WTC11 (cell line): ENCODE measurements at regions not wholly inside any gene's neighbourhood (a gene's known extent, or its start where the extent isn't known, plus 50 kb on each side); places are given as distances from the start of the nearest gene placed in this dataset.

Experiments
- ATAC-seq: fragments of 200-7000 bp; cut with Tn5 transposase; 2 replicates; pipeline ENCODE4 v1.10.0; 2021; ENCODE audit warnings: mild to moderate bottlenecking, moderate library complexity
- CTCF ChIA-PET: fragments of 300-600 bp; sonication (Branson Sonifier 250); formaldehyde crosslinking; loops from one replicate; lab custom pipeline; 2021; ENCODE audit warnings: antibody characterized with exemption; lab: Charles Lee
- POLR2A ChIA-PET: fragments of 350-600 bp; sonication (Branson Sonifier 250); formaldehyde crosslinking; loops from one replicate; lab custom pipeline; 2021; ENCODE audit warnings: antibody characterized with exemption; lab: Charles Lee
- DNase-seq: peaks from one replicate; pipeline ENCODE4 v3.0.0; 2021; ENCODE audit warnings: low spot score
- H3K27ac Mint-ChIP-seq: 2 replicates; pipeline ENCODE4 v1.8.0; 2021; ENCODE audit warnings: mixed read lengths
- H3K27me3 Mint-ChIP-seq: 2 replicates; pipeline ENCODE4 v1.8.0; 2021; ENCODE audit warnings: low read depth, mild to moderate bottlenecking, moderate library complexity, mixed read lengths
- H3K36me3 Mint-ChIP-seq: 2 replicates; pipeline ENCODE4 v1.8.0; 2021; ENCODE audit warnings: mixed read lengths
- H3K4me1 Mint-ChIP-seq: 2 replicates; pipeline ENCODE4 v1.8.0; 2022; ENCODE audit warnings: mixed read lengths
- H3K4me3 Mint-ChIP-seq: 2 replicates; pipeline ENCODE4 v1.8.0; 2021; ENCODE audit warnings: mild to moderate bottlenecking, moderate library complexity, mixed read lengths
- H3K9me3 Mint-ChIP-seq: 2 replicates; pipeline ENCODE4 v1.8.0; 2021; ENCODE audit warnings: mixed read lengths
- AR ChIP-seq: fragments of 250-450 bp; sonication (Bioruptor Pico); IDR thresholded peaks from 2 replicates; pipeline ENCODE4 v1.9.0; 2021; ENCODE audit warnings: mild to moderate bottlenecking
- ATF1 ChIP-seq: sonication (generic); formaldehyde crosslinking; IDR thresholded peaks from 2 replicates; pipeline ENCODE4 v1.8.1; 2023; ENCODE audit warnings: mild to moderate bottlenecking, moderate library complexity, missing genetic modification reagents
- ATF2 ChIP-seq: sonication (generic); formaldehyde crosslinking; IDR thresholded peaks from 2 replicates; pipeline ENCODE4 v1.8.1; 2022; ENCODE audit warnings: low read depth, missing genetic modification reagents, borderline replicate concordance
- CREM ChIP-seq: sonication (generic); formaldehyde crosslinking; IDR thresholded peaks from 2 replicates; pipeline ENCODE4 v1.8.1; 2022; ENCODE audit warnings: mild to moderate bottlenecking, missing genetic modification reagents, moderate library complexity
- ELF4 ChIP-seq: sonication (generic); formaldehyde crosslinking; IDR thresholded peaks from 2 replicates; pipeline ENCODE4 v1.8.1; 2022; ENCODE audit warnings: low read depth, mild to moderate bottlenecking, moderate library complexity, missing genetic modification reagents
- EMX1 ChIP-seq: fragments of 250-450 bp; sonication (Bioruptor Pico); IDR thresholded peaks from 2 replicates; pipeline ENCODE4 v1.8.0; 2021; ENCODE audit warnings: mild to moderate bottlenecking
- ERG ChIP-seq: fragments of 250-450 bp; sonication (Bioruptor Pico); IDR thresholded peaks from 2 replicates; pipeline ENCODE4 v1.8.0; 2021; ENCODE audit warnings: mild to moderate bottlenecking
- HMGA2 ChIP-seq: fragments of 250-450 bp; sonication (Bioruptor Pico); IDR thresholded peaks from 2 replicates; pipeline ENCODE4 v1.4.0; 2021; ENCODE audit warnings: mild to moderate bottlenecking, moderate library complexity
- JUN ChIP-seq: sonication (generic); formaldehyde crosslinking; IDR thresholded peaks from 2 replicates; pipeline ENCODE4 v1.8.0; 2023; ENCODE audit warnings: mild to moderate bottlenecking, missing genetic modification reagents
- KAT7 ChIP-seq: sonication (generic); formaldehyde crosslinking; IDR thresholded peaks from 2 replicates; pipeline ENCODE4 v1.8.1; 2023; ENCODE audit warnings: missing genetic modification reagents, mild to moderate bottlenecking, borderline replicate concordance
- NFATC4 ChIP-seq: fragments of 250-450 bp; sonication (Bioruptor Pico); IDR thresholded peaks from 2 replicates; pipeline ENCODE4 v1.9.0; 2021; ENCODE audit warnings: mild to moderate bottlenecking
- NFE2L1 ChIP-seq: sonication (generic); formaldehyde crosslinking; IDR thresholded peaks from 2 replicates; pipeline ENCODE4 v1.8.1; 2023; ENCODE audit warnings: missing genetic modification reagents
- NR1H2 ChIP-seq: sonication (generic); formaldehyde crosslinking; IDR thresholded peaks from 2 replicates; pipeline ENCODE4 v1.9.0; 2021; ENCODE audit warnings: mild to moderate bottlenecking, moderate library complexity, missing genetic modification reagents
- TEAD1 ChIP-seq: sonication (generic); formaldehyde crosslinking; IDR thresholded peaks from 2 replicates; pipeline ENCODE4 v1.8.0; 2022; ENCODE audit warnings: mild to moderate bottlenecking, missing genetic modification reagents
- TEAD4 ChIP-seq: sonication (generic); formaldehyde crosslinking; IDR thresholded peaks from 2 replicates; pipeline ENCODE4 v1.8.0; 2022; ENCODE audit warnings: mild to moderate bottlenecking, missing genetic modification reagents
- ZNF263 ChIP-seq: sonication (generic); formaldehyde crosslinking; IDR thresholded peaks from 2 replicates; pipeline ENCODE4 v1.8.1; 2022; ENCODE audit warnings: low read depth, mild to moderate bottlenecking, moderate library complexity, missing genetic modification reagents
- ZNF317 ChIP-seq: sonication (generic); formaldehyde crosslinking; IDR thresholded peaks from 2 replicates; pipeline ENCODE4 v1.8.1; 2023; ENCODE audit warnings: low read depth, mild to moderate bottlenecking, moderate library complexity, missing genetic modification reagents, borderline replicate concordance
- ZNF416 ChIP-seq: fragments of 250-450 bp; sonication (Bioruptor Pico); IDR thresholded peaks from 2 replicates; pipeline ENCODE4 v1.9.0; 2021; ENCODE audit warnings: mild to moderate bottlenecking, inconsistent platforms
- ZNF423 ChIP-seq: fragments of 250-450 bp; sonication (Bioruptor Pico); IDR thresholded peaks from 2 replicates; pipeline ENCODE4 v2.1.2; 2022; ENCODE audit warnings: mild to moderate bottlenecking, moderate library complexity
- ZNF671 ChIP-seq: fragments of 250-450 bp; sonication (Bioruptor Pico); IDR thresholded peaks from 2 replicates; pipeline ENCODE4 v1.8.0; 2021; ENCODE audit warnings: mild to moderate bottlenecking

- TF ChIP-seq ATF2, result no peak
- TF ChIP-seq NFATC4 (CRISPR knock-in tag), result no peak
- no peak for TF ChIP-seq JUN
Measured at GRCh38 chr13:31663880-31664585, 75.3 kb upstream of the RXFP2 start (continued).

- Mint-ChIP-seq H3K27me3 (no peaks in the 10 kb centered on the region; the same call in 1 of the 2 replicates), H3K36me3 (peaks cover 27% of the 10 kb centered on the region), H3K4me3 (no peak overlapping the region), H3K9me3 (peaks cover 25% of the 10 kb centered on the region), H3K27ac (no peak overlapping the region), H3K4me1 (peaks cover 8% of the 10 kb centered on the region)
- POLR2A ChIA-PET, result no interaction called here
- CTCF ChIA-PET, result no interaction called here
- DNase-seq (no peak), ATAC-seq (no peak)
- TF ChIP-seq ZNF416 (CRISPR knock-in tag), result no peak
- TF ChIP-seq HMGA2, result no peak
- TF ChIP-seq ZNF423 (CRISPR knock-in tag), result no peak
- no peak for TF ChIP-seq ZNF263 (CRISPR knock-in tag)
- TF ChIP-seq CREM (CRISPR knock-in tag), result no peak
Measured at GRCh38 chr13:31670831-31671617, 68.3 kb upstream of the RXFP2 start.

GRCh38 chr13:31674051-31674450 is 65.3 kb upstream of the RXFP2 start:
- DNase-seq, result no peak
- ChIA-PET CTCF (no interaction called here), POLR2A (no interaction called here)
- H3K9me3 Mint-ChIP-seq, result peaks cover 7% of the 10 kb centered on the region
- no peak overlapping the region for H3K27ac Mint-ChIP-seq
- H3K4me1 Mint-ChIP-seq, result peaks cover 4% of the 10 kb centered on the region
- TF ChIP-seq EMX1 (CRISPR knock-in tag), result no peak
- TF ChIP-seq KAT7 (CRISPR knock-in tag), result no peak
- peaks cover 3% of the 10 kb centered on the region for H3K36me3 Mint-ChIP-seq
- H3K4me3 Mint-ChIP-seq, result no peak overlapping the region
- H3K27me3 Mint-ChIP-seq, result no peaks in the 10 kb centered on the region
- no peak for ATAC-seq

GRCh38 chr13:31675440-31675953 is 63.8 kb upstream of the RXFP2 start:
- no peak overlapping the region for H3K4me3 Mint-ChIP-seq
- H3K4me1 Mint-ChIP-seq, result peaks cover 4% of the 10 kb centered on the region
- no peaks in the 10 kb centered on the region for H3K27me3 Mint-ChIP-seq
- DNase-seq (no peak), ATAC-seq (no peak)
- no peak overlapping the region for H3K27ac Mint-ChIP-seq
- ChIA-PET CTCF (interaction anchor here (1.3 to 1.4 kb wide), 2 partner anchors 12 to 23 kb away, joined by 3 to 4 read pairs; no protein-coding TSS in a partner anchor), POLR2A (no interaction called here)
- H3K36me3 Mint-ChIP-seq, result no peaks in the 10 kb centered on the region
- H3K9me3 Mint-ChIP-seq, result peaks cover 4% of the 10 kb centered on the region; the same call in 1 of the 2 replicates
- no peak for TF ChIP-seq TEAD4 (CRISPR knock-in tag)
- no peak for TF ChIP-seq NR1H2 (CRISPR knock-in tag)
- TF ChIP-seq TEAD1 (CRISPR knock-in tag), result no peak
- TF ChIP-seq ERG, result no peak
- TF ChIP-seq ZNF317 (CRISPR knock-in tag), result no peak
- TF ChIP-seq AR (CRISPR knock-in tag), result no peak
- no peak for TF ChIP-seq NFE2L1 (CRISPR knock-in tag)
- TF ChIP-seq ATF2, result no peak
- no peak for TF ChIP-seq ELF4
- no peak for TF ChIP-seq ZNF671 (CRISPR knock-in tag)
- no peak for TF ChIP-seq ATF1 (CRISPR knock-in tag)
